Liver (tissue), 3 donors: ENCODE measurements at regions not wholly inside any gene's neighbourhood (a gene's known extent, or its start where the extent isn't known, plus 50 kb on each side); places are given as distances from the start of the nearest gene placed in this dataset.

Experiments
- ATF3 ChIP-seq: IDR thresholded peaks from 2 replicates; pipeline ENCODE4 v1.6.1; 2016; ENCODE audit warnings: antibody characterized with exemption
- CTCF ChIP-seq: fragments of 150-350 bp; IDR thresholded peaks from 2 replicates; pipeline ENCODE4 v1.5.1; 2017; ENCODE audit warnings: improper control_type of control experiment, low read depth, low read length; ENCODE audit not compliant: missing input control
- EGR1 ChIP-seq, 2 donors: IDR thresholded peaks; 2 replicates each; pipeline ENCODE4 v1.6.1; 2016 to 2018; ENCODE audit warnings: antibody characterized with exemption in 2 of 2, low read depth in 2 of 2
- FOXA1 ChIP-seq: IDR thresholded peaks from 2 replicates; pipeline ENCODE4 v1.6.1; 2016; ENCODE audit warnings: antibody characterized with exemption
- GABPA ChIP-seq, 2 donors: IDR thresholded peaks in 1 of 2; conservative IDR thresholded peaks in 1 of 2; 2 replicates each; pipeline ENCODE4 v1.6.1; 2016; ENCODE audit warnings: antibody characterized with exemption in 2 of 2, mild to moderate bottlenecking in 1 of 2, moderate library complexity in 1 of 2
- JUND ChIP-seq, 2 donors: IDR thresholded peaks; 2 replicates each; pipeline ENCODE4 v1.6.1; 2016; ENCODE audit warnings: antibody characterized with exemption in 2 of 2
- MAX ChIP-seq: IDR thresholded peaks from 2 replicates; pipeline ENCODE4 v1.6.1; 2016; ENCODE audit warnings: antibody characterized with exemption
- NR2F2 ChIP-seq: IDR thresholded peaks from 2 replicates; pipeline ENCODE4 v1.6.1; 2016; ENCODE audit warnings: antibody characterized with exemption
- RAD21 ChIP-seq, 2 donors: IDR thresholded peaks; 2 replicates each; pipeline ENCODE4 v1.6.1; 2016; ENCODE audit warnings: antibody characterized with exemption in 2 of 2, mild to moderate bottlenecking in 2 of 2
- REST ChIP-seq: IDR thresholded peaks from 2 replicates; pipeline ENCODE4 v1.6.1; 2016; ENCODE audit warnings: antibody characterized with exemption, mild to moderate bottlenecking
- TAF1 ChIP-seq: conservative IDR thresholded peaks from 2 replicates; pipeline ENCODE4 v1.6.1; 2016; ENCODE audit warnings: antibody characterized with exemption, mild to moderate bottlenecking
- YY1 ChIP-seq: IDR thresholded peaks from 2 replicates; pipeline ENCODE4 v1.6.1; 2016; ENCODE audit warnings: antibody characterized with exemption, mild to moderate bottlenecking
- donor health status: healthy.
- donor health status: healthy.

GRCh38 chr1:108016451-108016920 is 51.5 kb upstream of the VAV3 start:
- TF ChIP-seq CTCF = no peak
- no peak for TF ChIP-seq EGR1 (IDR thresholded peaks at IDR 0.05; ENCODE audit: low read depth in 2 of 2)
- TF ChIP-seq MAX = no peak
- no peak for TF ChIP-seq NR2F2
- no peak for TF ChIP-seq TAF1
- TF ChIP-seq YY1 = no peak
- TF ChIP-seq RAD21 (IDR thresholded peaks at IDR 0.05) = no peak
- TF ChIP-seq GABPA (IDR thresholded peaks at IDR 0.05 in 1 of 2, conservative IDR thresholded peaks at IDR 0.05 in 1 of 2) = no peak
- no peak for TF ChIP-seq REST
- TF ChIP-seq JUND (IDR thresholded peaks at IDR 0.05) = no peak
- TF ChIP-seq FOXA1 = no peak
- no peak for TF ChIP-seq ATF3
